ACC112 (cell line): ENCODE measurements at regions not wholly inside any gene's neighbourhood (a gene's known extent, or its start where the extent isn't known, plus 50 kb on each side); places are given as distances from the start of the nearest gene placed in this dataset.
"Not testable (repeated sequence)": the region's sequence is repeated elsewhere in the genome, so short reads cannot be mapped to it uniquely, and the experiment has no call there.

ENCODE experiments used
- H2AFZ ChIP-seq: fragments of 200-600 bp; sonication (generic); one replicate; pipeline ENCODE4 v1.6.0; 2017; ENCODE audit warnings: antibody characterized with exemption, low read length; ENCODE audit not compliant: unreplicated experiment
- H3K27ac ChIP-seq: fragments of 200-600 bp; sonication (generic); 2 replicates; pipeline ENCODE4 v1.5.1; 2014; ENCODE audit warnings: low read depth, mild to moderate bottlenecking, antibody characterized with exemption, low read length, moderate library complexity
- H3K27me3 ChIP-seq: fragments of 200-600 bp; sonication (generic); 2 replicates; pipeline ENCODE4 v1.6.1; 2014; ENCODE audit warnings: mild to moderate bottlenecking, antibody characterized with exemption, low read length, moderate library complexity, mixed read lengths; ENCODE audit not compliant: insufficient read depth
- H3K36me3 ChIP-seq: fragments of 200-600 bp; sonication (generic); 2 replicates; pipeline ENCODE4 v1.6.1; 2016; ENCODE audit warnings: mild to moderate bottlenecking, antibody characterized with exemption, low read length, moderate library complexity, mixed read lengths; ENCODE audit not compliant: insufficient read depth
- H3K4me1 ChIP-seq: fragments of 200-600 bp; sonication (generic); one replicate; pipeline ENCODE4 v1.6.1; 2016; ENCODE audit warnings: low read length, mixed read lengths; ENCODE audit not compliant: insufficient read depth, unreplicated experiment, control insufficient read depth
- H3K4me3 ChIP-seq: fragments of 200-600 bp; sonication (generic); 2 replicates; pipeline ENCODE4 v1.5.1; 2014; ENCODE audit warnings: mild to moderate bottlenecking, low read depth, low read length
- H3K79me2 ChIP-seq: fragments of 200-600 bp; sonication (generic); one replicate; pipeline ENCODE4 v1.6.0; 2016; ENCODE audit warnings: low read length; ENCODE audit not compliant: control insufficient read depth, unreplicated experiment, insufficient read depth

DNA sequence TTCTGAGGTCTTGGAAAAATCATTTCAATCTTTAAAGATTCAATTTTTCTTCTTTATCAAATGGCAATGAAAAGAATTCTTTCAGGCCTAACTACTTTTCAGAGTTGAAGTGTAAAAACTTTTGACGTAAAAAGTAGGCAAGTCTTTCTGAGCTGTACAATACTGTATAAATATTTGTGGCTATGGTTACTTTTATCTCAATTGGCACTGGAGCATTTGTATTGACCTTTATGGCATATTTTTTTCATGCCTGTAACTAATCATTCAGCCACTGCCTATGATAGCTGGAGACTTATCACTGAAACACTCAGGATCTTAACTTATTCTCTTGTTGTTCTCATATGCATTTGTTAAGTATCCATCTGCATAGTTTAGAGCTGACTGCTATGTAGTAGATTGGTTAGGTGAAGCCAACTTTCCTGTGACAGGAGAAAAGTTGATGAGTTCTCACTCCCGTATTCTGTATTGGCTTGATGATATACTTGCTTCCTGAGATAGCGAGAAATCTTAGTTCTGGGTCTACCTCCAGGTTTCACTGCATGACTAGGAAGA lies 290.4 kb upstream of the TBL1XR1 start:
- Histone ChIP-seq H3K27me3 (no peaks in the 10 kb centered on the region), H3K36me3 (no peaks in the 10 kb centered on the region; the same call in none of the 2 replicates), H3K79me2 (no peaks in the 10 kb centered on the region), H2AFZ (no peak overlapping the region), H3K27ac (no peak overlapping the region), H3K4me1 (peaks cover 7% of the 10 kb centered on the region), H3K4me3 (no peak overlapping the region)

GRCh38 chr3:177488740-177489139 lies 291.5 kb upstream of the TBL1XR1 start:
- Histone ChIP-seq H3K79me2 (no peaks in the 10 kb centered on the region), H3K36me3 (no peaks in the 10 kb centered on the region; the same call in none of the 2 replicates), H3K4me3 (no peak overlapping the region), H3K27ac (no peak overlapping the region), H3K4me1 (peaks cover 7% of the 10 kb centered on the region), H3K27me3 (no peaks in the 10 kb centered on the region), H2AFZ (no peak overlapping the region)

- peaks cover 7% of the 10 kb centered on the region for H3K4me1 ChIP-seq
- no peak overlapping the region for H3K27ac ChIP-seq
- H3K27me3 ChIP-seq, result no peaks in the 10 kb centered on the region
- no peaks in the 10 kb centered on the region for H3K79me2 ChIP-seq
- no peak overlapping the region for H3K4me3 ChIP-seq
- no peak overlapping the region for H2AFZ ChIP-seq
- H3K36me3 ChIP-seq, result no peaks in the 10 kb centered on the region; the same call in 1 of the 2 replicates
Observed at GRCh38 chr3:177490626-177491025, 293.3 kb upstream of the TBL1XR1 start.

DNA sequence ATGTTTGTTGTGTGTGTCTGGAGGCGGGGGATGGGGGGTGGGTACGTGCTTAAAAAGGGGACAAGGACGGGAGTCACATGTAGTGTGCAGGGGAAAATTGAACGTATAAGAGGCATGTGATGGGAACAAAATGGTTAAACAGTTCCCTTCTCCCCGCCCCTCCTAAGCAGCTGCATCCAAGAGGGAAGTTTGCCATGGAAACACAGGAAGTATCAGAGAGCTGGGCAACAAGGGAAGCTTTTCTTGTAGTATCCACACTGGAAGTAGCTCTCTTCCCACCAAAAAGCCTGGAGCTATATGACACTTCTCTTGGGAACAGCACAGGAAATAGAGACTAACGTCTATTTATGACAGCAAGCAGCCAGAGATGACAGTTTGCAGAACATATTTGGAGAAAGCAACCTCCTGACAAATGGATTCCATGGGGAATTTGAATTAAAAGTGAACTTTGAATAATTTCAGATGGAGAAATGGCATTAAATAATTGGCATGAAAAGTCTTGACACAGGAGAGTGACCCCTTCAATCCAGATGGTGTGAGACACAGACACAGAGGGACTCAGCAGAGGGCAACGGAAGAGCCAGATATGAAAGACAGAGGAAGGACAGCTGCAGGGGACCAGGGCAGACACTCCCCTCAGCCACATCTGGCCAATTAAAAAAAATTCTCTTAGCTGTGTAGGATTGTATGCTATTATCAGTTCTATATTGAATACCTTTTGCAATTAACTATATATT lies 294.2 kb upstream of the TBL1XR1 start:
- no peak overlapping the region for H3K4me3 ChIP-seq
- H3K27ac ChIP-seq, result no peak overlapping the region
- no peak overlapping the region for H2AFZ ChIP-seq

GRCh38 chr3:177493091-177493490 lies 295.8 kb upstream of the TBL1XR1 start:
- Histone ChIP-seq H3K4me3 (no peak overlapping the region), H3K27me3 (no peaks in the 10 kb centered on the region), H3K27ac (no peak overlapping the region), H3K4me1 (peaks cover 7% of the 10 kb centered on the region), H3K79me2 (no peaks in the 10 kb centered on the region), H2AFZ (no peak overlapping the region), H3K36me3 (no peaks in the 10 kb centered on the region)

More for the DNA sequence above, 294.2 kb upstream of the TBL1XR1 start:
- Histone ChIP-seq H3K27me3 (no peaks in the 10 kb centered on the region), H3K79me2 (no peaks in the 10 kb centered on the region), H3K4me1 (peaks cover 7% of the 10 kb centered on the region), H3K36me3 (no peaks in the 10 kb centered on the region)

DNA sequence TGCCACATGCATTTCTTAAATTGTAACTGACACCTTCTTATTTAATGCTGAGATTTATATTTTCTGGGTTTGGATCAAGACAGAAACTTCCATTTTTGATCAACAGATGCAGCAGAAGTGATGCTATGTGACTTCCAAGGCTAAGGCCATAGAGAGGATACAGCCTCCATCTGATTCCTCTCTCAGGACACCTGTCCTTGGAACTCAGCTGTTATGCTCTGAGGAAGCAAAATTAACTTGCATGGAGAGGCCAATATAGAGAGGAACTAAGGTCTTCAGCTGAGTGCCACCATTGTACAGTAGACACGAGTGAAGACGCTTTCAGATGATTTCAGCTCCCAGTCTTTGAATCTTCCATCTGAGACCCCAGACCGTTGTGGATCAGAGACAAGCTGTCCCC lies 296.9 kb upstream of the TBL1XR1 start:
- no peaks in the 10 kb centered on the region for H3K27me3 ChIP-seq
- H3K27ac ChIP-seq, result no peak overlapping the region
- H2AFZ ChIP-seq, result no peak overlapping the region
- no peak overlapping the region for H3K4me3 ChIP-seq
- H3K36me3 ChIP-seq, result no peaks in the 10 kb centered on the region
- H3K4me1 ChIP-seq, result peaks cover 7% of the 10 kb centered on the region
- no peaks in the 10 kb centered on the region for H3K79me2 ChIP-seq

DNA sequence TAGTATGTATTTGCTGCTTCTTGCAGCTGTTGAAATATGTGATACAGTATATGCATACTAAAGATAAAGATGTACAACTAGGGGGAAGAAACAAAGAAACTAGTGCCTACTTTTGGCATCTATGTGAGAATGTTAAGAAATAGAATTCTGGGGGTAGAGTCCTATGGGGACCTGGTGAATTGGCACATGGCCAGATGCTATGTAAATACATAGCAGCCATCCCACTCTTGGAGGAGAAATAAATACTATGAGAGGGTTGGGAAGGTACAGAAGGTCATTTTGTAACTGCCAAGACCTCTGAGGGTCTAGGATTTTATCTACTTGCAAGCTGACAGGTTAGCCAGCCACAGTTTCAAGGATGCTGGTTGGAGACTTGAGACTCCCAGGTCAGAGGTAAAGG lies 298.3 kb upstream of the TBL1XR1 start:
- Histone ChIP-seq H3K79me2 (no peaks in the 10 kb centered on the region), H3K27me3 (no peaks in the 10 kb centered on the region), H3K36me3 (no peaks in the 10 kb centered on the region), H3K27ac (no peak overlapping the region), H3K4me1 (peaks cover 7% of the 10 kb centered on the region), H3K4me3 (no peak overlapping the region), H2AFZ (no peak overlapping the region)

DNA sequence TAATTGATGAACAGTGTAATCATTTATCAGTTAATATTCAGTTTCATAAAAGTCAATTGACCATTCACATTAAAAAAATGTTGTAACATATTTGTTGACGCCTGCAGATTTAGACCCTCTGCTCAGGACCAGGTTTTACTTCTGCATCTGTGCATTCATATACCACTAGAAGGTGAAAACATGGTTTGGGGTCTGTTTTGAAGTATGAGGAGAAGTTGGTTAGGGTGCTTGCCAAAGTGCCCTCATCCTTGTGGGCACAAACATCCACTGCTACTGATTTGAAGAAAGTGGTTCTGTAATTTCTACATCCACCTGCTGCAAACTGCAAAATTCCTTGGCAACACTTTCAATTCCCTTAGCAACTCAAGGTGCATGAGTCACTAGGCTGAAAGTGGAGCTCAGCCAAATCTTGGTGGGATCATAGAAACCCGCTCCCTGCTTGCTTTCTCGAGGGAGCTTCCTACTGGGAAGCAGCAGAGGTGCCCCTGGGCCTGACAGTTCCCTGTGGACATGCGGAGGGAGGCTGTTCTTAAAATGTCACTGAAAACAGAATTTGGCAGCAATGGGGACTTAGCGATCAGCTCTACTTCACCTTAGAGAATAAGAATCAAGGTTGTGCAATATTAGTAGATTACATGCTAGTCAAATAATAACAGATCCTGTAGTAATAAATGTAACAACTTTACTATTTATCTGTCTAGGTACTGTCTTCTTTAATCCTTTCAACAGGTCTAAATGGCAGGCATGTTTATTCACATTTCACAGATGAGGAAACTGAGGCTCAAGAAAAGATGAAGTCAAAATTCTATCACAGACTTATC lies 301.0 kb upstream of the TBL1XR1 start:
- Histone ChIP-seq H3K79me2 (no peaks in the 10 kb centered on the region), H3K27me3 (no peaks in the 10 kb centered on the region), H3K4me3 (no peak overlapping the region), H3K27ac (no peak overlapping the region), H2AFZ (no peak overlapping the region), H3K36me3 (no peaks in the 10 kb centered on the region), H3K4me1 (no peaks in the 10 kb centered on the region)

DNA sequence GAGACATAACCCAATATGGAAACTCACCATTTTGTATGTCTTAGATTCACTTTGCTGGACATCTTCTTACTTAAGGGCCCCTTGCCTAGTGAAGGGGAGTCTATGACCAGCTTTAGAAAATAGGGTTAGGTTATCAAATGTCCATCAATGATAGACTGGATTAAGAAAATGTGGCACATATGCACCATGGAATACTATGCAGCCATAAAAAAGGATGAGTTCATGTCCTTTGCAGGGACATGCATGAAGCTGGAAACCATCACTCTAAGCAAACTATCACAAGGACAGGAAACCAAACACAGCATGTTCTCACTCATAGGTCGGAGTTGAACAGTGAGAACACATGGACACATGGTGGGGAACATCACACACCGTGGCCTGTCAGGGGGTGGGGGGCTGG lies 301.8 kb upstream of the TBL1XR1 start:
- H2AFZ ChIP-seq, H3K36me3 ChIP-seq, H3K27me3 ChIP-seq, H3K27ac ChIP-seq, H3K79me2 ChIP-seq, H3K4me3 ChIP-seq, H3K4me1 ChIP-seq: not testable (repeated sequence)

DNA sequence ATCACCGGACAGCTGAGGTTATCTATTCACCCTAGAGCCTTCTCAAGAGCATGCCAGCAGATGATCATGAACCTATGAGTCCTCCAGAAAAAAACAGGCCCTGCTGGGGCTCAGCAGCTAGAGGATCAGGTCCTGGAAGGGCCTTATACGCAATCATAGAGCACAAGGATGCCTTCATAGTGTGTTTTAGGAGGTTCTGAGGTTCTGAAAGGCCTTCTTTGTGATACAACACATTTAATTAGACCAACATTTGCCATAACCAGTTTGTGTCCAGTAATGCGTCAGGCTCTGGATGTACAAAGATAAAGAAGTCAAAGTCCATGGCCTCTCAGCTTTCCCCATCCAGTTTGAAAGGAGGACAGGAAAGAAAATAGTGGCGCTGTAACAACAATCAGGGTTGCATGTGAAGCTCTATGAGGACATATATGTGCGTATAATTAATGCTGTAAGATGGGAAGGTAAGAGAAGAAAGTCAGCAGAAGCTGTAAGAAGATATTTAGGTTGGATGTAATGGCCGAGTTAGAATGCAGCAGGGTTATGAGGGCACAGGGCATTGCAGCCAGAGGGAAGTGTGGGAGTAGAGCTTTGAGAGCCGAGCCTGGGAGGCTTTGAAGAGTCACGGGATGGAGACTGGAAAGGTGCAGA lies 302.6 kb upstream of the TBL1XR1 start:
- Histone ChIP-seq H2AFZ (no peak overlapping the region), H3K79me2 (no peaks in the 10 kb centered on the region)

More for the DNA sequence above, 302.6 kb upstream of the TBL1XR1 start:
- H3K27ac ChIP-seq, result no peak overlapping the region
- H3K4me3 ChIP-seq, result no peak overlapping the region
- H3K27me3 ChIP-seq, result no peaks in the 10 kb centered on the region
- H3K4me1 ChIP-seq, result no peaks in the 10 kb centered on the region
- H3K36me3 ChIP-seq, result no peaks in the 10 kb centered on the region
